ENCODE measurements at regions not wholly inside any gene's neighbourhood (a gene's known extent, or its start where the extent isn't known, plus 50 kb on each side); places are given as distances from the start of the nearest gene placed in this dataset.

DNA sequence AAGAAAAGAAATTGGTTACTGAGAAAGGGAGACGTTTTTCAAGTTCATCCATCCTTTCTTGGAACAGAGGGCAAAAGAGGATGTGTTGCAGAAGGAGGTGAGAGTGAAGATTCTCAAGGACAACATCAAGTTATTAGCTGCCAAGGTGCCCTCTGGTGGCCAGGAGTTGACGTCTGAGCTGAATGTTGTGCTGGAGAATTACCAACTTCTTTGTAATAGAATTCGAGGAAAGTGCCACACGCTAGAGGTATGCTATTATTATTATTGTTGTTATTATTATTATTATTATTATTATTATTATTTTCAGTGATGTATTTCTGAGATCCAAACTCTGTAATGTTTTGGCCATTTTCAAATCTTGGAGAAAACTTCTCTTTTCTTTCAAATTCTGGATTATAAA, 197.0 kb downstream of the UTRN start:
- TF ChIP-seq CTCF (conservative IDR thresholded peaks at IDR 0.05; ENCODE audit: low read depth, low read length), result peak; percentile 80
- no peak for TF ChIP-seq EZH2 (IDR thresholded peaks at IDR 0.05; ENCODE audit: borderline replicate concordance, low read depth, low read length, poor library complexity, severe bottlenecking)
